SK-N-SH (cell line): ENCODE measurements at regions not wholly inside any gene's neighbourhood (a gene's known extent, or its start where the extent isn't known, plus 50 kb on each side); places are given as distances from the start of the nearest gene placed in this dataset.

Experiments used
- EP300 ChIP-seq, 2 experiments: IDR thresholded peaks; 2 replicates each; pipeline versions ENCODE4 v1.4.0 to v1.6.1; 2012; ENCODE audit warnings: borderline replicate concordance in 1 of 2, low read depth in 1 of 2, low read length in 1 of 2
- MXI1 ChIP-seq: IDR thresholded peaks from 2 replicates; pipeline ENCODE4 v1.6.1; 2012; ENCODE audit warnings: mild to moderate bottlenecking, low read depth, low read length, improper control_type of control experiment
- NRF1 ChIP-seq: IDR thresholded peaks from 2 replicates; pipeline ENCODE4 v1.6.1; 2012; ENCODE audit warnings: low read depth, mild to moderate bottlenecking, low read length
- TF ChIP-seq, protein P1 (sequence below): fragments of 200-600 bp; sonication (generic); IDR thresholded peaks from 2 replicates; pipeline ENCODE4 v1.6.1; 2017; ENCODE audit warnings: antibody characterized with exemption, mild to moderate bottlenecking, moderate library complexity

DNA sequence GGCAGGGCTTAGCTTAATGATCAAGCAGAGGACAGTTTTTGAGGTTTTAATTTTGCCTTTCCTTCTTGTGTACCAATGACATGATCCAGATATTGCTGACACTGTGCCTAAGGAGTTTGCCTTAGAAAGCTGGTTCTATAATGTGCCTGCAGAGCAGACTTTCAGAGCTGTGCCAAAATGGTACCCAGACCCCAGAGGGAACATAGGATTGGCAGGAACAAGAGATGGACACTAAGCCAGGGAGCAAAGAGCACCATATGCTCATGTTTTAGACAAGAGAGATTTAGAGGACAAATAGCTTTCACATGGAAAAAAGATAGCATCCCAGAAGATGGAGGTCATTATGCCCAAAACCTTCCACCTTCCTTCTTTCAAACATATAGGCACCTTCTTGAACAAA lies 1241.5 kb upstream of the SPRY2 start:
- TF ChIP-seq, protein P1, sequence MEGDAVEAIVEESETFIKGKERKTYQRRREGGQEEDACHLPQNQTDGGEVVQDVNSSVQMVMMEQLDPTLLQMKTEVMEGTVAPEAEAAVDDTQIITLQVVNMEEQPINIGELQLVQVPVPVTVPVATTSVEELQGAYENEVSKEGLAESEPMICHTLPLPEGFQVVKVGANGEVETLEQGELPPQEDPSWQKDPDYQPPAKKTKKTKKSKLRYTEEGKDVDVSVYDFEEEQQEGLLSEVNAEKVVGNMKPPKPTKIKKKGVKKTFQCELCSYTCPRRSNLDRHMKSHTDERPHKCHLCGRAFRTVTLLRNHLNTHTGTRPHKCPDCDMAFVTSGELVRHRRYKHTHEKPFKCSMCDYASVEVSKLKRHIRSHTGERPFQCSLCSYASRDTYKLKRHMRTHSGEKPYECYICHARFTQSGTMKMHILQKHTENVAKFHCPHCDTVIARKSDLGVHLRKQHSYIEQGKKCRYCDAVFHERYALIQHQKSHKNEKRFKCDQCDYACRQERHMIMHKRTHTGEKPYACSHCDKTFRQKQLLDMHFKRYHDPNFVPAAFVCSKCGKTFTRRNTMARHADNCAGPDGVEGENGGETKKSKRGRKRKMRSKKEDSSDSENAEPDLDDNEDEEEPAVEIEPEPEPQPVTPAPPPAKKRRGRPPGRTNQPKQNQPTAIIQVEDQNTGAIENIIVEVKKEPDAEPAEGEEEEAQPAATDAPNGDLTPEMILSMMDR: no peak
- no peak for TF ChIP-seq MXI1
- no peak for TF ChIP-seq EP300 (IDR thresholded peaks at IDR 0.05; ENCODE audit: borderline replicate concordance in 1 of 2, low read depth in 1 of 2, low read length in 1 of 2)
- TF ChIP-seq NRF1: no peak
